ENCODE measurements at regions not wholly inside any gene's neighbourhood (a gene's known extent, or its start where the extent isn't known, plus 50 kb on each side); places are given as distances from the start of the nearest gene placed in this dataset.

GRCh38 chr2:180352620-180353019 is 345.5 kb upstream of the CWC22 start:
- TF ChIP-seq GATA2 (IDR thresholded peaks at IDR 0.05; ENCODE audit: low read depth, low read length), result no peak
- TF ChIP-seq GATA3 (IDR thresholded peaks at IDR 0.05; ENCODE audit: low read depth, low read length), result no peak
